Myocyte (in vitro differentiated cells): ENCODE measurements at regions not wholly inside any gene's neighbourhood (a gene's known extent, or its start where the extent isn't known, plus 50 kb on each side); places are given as distances from the start of the nearest gene placed in this dataset.
A peak's percentile ranks its signal among the peaks of the same experiment; 100 is the strongest.
"Not testable (repeated sequence)": the region's sequence is repeated elsewhere in the genome, so short reads cannot be mapped to it uniquely, and the experiment has no call there.

Source experiments
- DNase-seq: peaks from one replicate; pipeline ENCODE4 v3.0.0-alpha.2; 2012; ENCODE audit warnings: low read depth

DNA sequence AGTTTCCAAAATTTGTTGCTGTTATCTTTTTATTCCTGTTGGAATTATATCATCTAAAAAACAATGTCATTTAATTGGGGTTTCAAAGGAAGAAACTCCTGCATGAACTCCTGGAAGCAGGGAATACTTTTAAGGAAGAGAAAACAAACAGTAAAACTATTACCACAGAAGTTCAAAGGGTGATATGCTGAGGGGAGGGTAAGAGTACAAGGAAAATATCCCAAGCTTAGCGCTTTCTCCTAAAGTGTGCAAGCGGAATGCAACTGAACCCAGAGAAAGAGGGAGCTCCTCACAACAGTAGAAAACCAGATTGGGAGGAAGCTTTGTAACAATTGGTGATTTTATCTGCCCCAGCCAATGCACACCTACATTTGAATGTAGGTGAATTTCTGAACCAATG lies 175.1 kb downstream of the NUFIP1 start:
- DNase-seq: no peak

DNA sequence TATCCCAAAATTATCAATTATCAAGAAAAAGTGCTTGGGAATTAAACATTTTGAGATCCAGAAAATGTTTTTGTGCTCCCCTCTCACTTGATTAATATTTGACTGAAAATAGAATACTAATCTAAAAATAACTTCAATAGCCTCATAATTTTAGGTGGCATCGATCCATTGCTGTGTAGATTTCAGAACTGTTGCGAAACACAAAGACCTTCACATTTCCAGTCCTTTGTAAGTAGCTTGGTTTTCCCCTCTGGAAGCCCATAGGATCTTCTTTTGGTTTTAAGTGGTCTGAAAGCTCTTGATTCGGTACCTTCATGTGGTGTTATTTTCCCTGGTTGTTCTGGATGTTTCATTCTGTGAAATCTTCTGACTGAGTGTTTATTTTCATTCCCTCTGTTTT lies 176.5 kb downstream of the NUFIP1 start:
- DNase-seq: no peak

DNA sequence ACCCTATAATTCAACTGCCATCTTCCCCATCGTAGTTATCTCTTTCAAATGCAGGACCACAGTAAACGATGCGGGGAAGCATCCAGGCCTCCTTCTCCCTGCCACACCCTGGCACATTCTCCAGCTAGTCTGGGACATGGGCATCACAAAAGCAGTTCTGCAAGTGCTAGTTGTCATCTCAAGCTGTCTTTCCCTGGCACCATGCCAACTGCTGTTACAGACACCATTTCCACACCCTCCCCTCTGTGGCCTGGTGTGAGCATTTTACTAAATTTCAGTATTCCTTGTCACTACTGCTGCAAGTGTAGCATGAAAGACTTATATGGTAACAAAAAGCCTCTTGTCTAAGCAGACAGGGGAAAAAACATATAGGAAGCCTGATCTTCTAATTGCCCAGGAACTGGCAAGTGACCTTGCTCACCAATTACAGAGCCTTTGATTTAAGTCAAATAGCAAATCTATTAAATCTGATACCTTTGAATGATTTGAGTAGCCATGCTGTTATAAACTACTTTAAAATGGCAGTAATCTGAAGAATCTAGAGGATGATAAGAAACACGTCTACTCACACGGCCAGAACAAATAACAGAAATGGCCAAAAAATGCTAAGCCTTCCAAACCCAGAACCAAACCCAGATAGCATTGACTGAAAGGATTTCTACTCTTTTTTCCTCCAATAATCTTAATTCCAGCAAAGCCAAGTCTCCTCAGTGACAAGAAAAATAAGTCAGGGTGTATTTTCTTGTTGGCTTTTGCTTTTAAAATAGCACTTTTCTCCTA lies 179.0 kb downstream of the NUFIP1 start:
- peak; percentile 40 for DNase-seq

DNA sequence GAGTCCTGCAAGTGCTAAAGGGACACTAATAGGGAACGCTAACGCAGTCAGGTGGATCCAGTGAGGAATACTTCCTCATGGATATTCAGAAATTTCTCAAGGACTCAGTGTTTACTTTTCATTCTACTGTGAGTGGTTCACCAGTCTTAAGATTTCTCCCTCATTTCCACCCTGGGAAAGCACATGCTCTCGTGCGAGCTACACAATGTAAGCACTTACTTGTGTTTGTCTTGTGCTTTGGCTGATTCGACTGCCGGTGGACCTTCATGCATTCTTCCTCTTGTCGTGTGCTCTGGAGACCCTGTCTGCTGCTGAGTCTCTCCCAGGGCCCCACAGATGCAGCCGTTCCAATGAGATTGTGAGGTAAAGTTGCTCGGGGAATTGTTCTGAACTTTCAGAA lies 180.1 kb downstream of the NUFIP1 start:
- no peak for DNase-seq

DNA sequence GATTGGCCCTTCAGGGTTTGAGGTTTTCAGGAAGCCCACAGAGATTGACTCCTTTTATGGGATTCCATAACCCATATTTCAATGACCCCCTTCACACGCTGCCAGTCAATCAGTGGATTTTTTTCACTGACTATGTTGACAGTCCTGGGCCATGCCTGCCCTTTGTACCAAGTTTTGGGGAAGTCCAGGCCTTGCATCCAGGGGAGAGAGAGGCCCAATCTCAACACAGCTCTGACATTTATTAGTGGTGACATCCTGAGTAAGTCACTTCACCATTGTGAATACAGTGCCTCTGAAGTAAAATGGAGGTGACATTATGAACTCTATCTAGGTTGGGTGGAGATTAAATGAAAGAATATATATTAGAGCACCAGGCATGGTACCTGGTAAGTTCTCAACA lies 181.1 kb downstream of the NUFIP1 start:
- DNase-seq: no peak

DNA sequence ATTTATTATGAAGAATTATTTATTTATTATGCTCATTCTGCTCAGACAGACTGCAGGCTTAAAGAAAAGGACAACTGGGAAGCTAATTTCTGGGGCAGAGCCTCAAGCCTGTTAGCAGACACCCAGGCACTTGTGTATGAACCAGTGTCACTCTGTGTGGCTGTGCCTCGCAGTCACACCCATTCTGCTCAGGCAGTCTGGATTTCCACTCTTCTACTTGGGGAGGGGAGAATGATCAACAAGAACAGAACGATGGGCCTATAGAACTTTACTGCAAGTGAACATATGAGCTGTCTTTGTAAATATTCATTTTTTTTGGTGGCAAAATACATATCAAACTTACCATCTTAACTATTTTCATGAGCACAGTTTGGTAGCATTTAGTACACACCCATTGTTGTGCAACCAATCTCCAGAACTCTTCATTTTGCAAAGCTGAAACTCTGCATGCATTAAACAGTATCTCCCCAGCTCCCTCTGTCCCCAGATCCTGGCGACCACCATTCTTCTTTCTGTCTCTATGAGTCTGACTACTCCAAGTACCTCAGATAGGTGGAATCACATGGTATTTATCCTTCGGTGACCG lies 181.7 kb downstream of the NUFIP1 start:
- no peak for DNase-seq

DNA sequence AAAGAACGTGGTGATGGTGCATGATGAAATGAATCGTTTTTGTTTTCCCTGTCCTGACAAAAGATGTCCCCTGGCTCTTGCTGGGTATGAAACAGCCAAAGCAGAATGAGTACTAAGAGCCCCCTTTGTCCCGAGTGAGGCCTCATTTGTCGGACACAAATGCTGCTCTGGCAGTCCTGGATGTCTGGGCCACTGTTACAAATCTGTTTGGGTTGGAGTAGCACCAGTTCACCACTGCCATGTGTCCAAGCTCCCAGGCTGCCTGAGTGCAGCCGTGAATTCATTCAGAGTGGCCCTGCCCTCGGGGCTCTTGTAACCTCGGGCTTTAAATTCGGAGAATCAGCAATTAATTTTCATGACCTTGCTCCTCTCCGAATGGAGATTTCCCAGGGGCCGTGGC lies 182.4 kb downstream of the NUFIP1 start:
- no peak for DNase-seq

DNA sequence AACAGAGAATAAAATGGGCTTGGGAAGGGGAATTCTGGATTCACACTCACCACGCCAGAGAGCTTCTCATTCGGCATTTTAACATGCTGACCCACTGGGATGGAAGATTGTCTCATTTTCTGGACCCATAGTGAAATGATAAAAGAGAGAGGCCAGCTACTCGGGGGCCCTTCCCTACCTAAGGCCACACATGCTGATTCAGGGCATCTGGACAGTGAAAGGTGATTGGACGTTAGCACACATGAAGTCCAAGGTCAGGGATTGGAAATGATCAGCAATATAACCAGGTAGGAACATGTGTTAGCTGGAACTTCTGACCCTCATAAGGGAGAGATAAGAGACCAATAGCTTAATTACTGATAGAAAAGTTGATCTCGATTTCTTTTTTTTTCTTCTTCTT lies 183.7 kb downstream of the NUFIP1 start:
- DNase-seq: no peak

DNA sequence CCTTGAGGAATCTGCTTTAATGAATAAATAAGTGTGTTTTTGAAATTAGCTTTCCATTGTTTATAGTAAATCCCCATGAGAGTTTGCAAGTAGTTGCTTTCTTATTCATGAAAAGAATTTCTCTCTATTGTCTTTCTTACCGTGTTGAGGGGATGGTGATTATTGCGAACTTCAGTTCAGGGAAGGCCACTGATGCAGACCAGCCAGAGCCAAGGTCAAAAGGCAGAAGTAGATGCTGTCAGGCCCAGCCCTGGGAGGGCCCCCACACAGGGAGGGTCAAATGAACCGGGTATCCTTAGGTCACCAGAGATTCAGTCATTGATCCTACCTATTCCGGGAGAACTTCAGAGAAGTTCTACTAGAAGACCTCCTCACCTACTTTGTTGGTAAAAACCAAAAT lies 185.9 kb downstream of the NUFIP1 start:
- DNase-seq: no peak

DNA sequence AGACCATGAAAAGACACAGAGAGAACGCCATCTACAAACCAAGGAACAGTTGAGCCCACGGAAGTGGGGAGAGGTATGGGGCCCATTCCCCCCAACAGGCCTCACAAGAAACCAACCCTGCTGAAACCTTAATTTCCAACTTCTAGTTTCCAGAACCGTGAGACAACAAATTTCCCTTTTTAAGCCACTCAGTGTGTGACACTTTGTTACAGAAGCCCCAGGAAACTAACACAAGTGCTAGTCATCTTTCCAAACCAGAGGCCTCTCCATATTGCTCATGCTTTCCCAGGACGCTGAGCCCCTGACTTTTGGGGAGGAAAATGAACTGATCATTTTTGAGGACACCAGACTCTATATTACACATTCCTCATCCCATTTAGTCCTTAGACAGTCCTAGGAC lies 186.8 kb downstream of the NUFIP1 start:
- no peak for DNase-seq

DNA sequence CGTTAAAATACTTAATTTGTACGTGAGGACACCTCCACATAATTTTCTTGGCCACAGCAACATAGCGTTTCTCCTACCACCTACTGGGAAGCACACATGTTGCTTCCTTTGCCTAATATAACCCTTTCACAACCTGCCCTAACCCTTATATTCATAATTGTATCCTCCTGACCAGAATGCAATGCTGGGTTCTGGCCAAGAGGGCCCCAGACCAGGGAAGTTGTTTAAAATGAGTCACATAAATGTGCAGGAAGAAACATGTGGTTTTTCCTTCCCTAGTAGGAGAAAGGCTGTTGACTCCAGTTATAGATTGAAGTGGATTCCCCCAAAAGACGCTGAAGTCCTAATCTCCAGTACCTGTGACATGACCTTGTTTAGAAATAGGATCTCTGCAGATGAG lies 187.3 kb downstream of the NUFIP1 start:
- DNase-seq: peak; percentile 30

DNA sequence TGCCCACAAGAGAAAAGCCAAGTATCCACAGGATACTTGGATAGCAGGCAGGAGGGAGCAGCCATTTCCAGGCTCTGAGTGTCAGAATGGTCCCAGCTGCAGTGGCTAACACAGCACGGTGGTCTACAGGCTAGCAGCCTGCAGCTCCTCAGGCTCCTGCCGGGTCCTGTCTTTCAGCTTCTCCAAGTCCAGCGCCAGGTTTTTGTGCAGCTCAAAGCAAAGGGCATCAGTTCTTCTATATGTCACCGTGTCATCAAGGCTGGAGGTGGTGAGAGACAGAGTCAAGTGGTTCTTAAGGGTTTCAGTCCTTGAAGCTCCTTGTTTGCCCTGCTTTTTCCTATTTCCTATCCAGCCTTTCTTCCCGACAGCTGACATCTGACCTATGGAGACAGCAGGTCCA lies 188.6 kb downstream of the NUFIP1 start:
- DNase-seq: no peak

DNA sequence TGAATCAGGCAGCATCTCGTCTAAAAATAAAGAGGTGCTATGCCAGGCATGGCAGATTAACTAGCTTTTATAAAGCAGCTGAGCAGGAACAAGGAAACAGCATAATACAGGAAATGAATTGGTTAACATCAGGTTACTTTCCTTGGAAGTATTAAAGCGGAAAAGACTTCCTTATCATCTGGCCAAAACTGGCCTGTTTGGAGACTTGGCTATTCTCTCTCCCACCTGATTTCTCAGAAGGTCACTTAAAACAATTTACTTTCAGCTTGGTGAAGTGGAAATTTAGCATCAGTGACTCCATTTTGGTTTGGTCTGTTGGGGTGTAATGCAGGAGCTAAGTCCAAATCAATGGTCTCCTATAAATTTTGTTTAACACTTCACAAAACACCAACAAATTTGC lies 191.6 kb downstream of the NUFIP1 start:
- no peak for DNase-seq

DNA sequence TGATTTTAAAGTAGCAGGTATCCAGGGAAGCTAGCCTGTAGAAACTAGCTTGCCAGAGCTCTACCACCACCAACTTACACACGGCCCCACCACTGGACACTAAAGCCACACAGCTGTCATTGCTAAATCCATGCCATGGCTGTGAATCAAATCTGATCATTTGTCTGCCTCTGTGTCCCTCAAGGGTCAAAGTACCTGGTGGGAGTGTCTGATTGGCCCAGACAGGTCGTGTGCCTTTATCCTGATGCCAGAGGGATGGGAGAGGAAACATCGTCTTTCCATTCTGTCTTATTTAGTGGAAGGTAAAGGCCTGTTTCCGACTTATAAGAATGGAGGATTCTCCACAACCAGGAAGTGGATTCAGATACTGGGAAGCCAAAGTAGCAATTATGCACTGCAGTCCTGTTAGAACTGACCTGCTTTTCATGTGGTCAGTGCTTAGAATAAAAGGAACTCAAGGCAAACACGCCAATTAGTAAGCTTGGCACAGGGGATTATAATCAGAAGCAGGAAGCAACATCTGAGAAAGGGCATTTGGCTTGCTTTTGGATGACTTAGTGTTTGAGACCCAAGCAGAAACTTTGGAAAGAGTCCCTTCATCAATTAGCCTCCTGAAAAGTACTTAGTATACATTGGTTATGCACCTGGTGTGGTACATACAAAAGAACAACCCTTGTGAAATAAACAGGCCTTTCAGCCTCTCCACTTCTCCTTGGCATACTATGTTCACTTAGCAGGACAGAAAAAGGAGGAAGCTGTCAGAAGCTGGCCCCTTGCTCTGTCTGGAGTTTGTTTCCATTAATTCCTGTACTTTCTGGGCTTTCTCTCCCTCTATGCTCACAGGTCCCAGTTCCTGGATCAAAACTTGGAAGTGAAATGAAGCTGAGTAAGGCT lies 192.4 kb downstream of the NUFIP1 start:
- no peak for DNase-seq

DNA sequence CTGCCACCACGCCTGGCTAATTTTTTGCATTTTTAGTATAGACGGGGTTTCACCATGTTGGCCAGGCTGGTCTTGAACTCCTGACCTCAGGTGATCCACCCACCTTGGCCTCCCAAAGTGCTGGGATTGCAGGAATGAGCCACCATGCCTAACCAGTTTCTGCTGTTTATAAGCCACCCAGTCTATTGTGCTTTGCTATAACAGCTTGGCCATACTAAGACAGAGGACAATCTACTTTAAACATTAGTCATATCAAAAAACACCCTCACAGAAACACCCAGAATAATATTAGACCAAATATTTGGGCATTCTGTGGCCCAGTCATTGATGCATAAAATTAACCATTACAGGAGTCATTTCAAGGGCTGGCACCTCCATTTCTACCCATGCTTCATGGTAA lies 193.2 kb downstream of the NUFIP1 start:
- DNase-seq: not testable (repeated sequence)

DNA sequence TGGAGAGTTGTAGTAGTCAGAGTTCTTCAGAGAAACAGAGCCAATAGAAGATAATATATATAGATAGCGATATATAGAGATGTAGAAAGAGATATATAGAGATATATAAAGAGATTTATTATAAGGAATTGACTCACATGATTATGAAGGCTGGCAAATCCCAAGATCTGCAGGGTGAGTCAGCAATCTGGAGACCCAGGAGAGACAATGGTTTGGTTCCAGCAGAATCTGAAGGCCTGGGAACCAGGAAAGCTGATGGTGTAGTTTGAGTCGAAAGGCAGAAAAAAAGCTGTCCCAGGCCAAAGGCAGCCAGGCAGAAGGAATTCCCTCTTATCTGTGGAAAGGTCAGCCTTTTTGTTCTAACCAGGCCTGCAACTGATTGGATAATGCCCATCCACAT lies 194.1 kb downstream of the NUFIP1 start:
- no peak for DNase-seq

DNA sequence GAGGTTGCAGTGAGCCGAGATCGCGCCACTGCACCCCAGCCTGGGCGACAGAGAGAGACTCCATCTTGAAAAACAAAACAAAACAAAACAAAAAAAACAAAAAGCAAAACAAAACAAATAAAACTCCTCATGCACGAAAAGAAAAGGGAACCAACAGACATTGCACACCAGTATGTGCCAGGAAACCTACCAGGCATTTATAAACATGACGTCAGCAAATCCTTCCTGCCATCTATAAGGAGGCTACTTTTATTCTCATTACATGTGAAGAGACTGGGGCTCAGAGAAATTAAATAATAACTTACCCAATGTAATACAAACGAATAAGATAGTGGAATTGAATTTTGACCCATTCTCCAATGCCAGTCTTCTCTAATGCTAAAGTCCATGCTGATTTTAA lies 197.2 kb downstream of the NUFIP1 start:
- no peak for DNase-seq

DNA sequence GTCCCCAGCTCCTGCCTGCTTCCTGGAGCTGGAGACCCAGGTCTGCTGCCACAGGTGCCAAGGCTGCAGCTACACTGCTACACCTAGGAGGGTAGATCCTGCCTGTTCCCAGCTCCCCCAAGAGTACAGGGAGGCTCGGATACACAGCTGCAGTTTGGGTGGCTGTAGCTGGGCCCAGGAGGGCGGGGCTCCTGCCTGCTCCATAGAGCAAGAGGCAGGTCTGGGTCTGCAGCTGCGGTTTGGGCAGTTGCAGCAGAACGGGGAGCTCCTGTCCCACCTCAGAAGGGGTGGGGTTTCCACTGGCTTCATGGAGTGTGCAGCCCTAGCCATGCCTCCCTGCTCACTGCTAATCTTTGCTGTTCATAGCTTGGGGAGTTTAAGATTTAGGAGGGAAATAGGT lies 199.0 kb downstream of the NUFIP1 start:
- DNase-seq: peak; percentile 11

DNA sequence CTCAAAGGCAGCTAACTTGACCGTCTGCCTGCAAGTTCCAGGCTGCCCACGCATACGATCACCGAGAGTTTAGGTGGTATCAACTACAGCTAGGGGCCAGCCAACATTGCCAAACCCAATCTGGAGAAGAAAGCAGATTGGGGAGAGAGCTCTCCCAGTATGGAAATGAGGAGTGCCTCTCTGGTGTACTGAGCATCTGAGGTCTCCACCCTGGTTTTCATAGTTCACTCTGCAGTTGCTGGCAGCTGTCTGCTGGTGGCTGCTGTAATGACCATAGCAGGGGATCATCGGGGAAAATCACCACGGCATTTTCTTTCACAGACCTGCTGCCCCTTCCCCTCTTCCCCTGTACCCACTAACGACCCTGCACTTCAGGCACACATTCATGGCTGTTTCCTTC lies 201.7 kb downstream of the NUFIP1 start:
- no peak for DNase-seq

DNA sequence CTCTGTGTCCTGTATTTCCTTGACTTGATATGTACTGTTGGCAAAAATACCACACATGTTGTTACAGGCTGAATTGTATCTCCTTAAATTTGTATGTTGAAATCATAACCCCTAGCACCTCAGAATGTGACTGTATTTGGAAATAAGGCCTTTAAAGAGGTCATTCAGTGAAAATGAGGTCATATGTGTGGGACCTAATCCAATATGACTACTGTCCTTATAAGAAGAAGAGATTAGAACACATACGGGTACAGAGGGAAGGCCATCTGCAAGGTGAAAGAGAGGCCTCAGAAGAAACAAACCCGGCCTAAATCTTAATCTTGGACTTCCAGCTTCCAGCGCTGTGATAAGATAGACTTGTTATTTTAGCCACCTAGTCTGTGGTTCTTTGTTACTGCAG lies 202.5 kb downstream of the NUFIP1 start:
- DNase-seq: no peak

DNA sequence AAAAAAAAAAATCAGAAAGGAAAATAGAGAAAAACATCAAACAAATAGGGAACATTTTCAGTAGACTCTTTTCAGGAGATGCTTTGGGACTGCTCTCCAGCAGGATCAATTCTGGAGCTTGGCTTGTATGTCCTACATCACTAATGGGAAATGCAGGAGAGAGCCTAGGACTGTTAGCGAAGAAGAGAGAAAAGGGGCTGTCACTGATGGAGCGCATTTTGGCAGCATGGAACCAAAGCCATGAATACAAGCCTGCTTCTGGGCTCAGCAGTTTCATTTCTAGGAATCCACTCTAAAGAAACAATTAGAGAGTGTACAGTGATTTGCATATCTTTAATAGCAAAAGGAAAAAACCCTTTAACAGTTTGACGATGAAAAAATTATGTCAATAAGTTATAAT lies 203.9 kb downstream of the NUFIP1 start:
- no peak for DNase-seq

DNA sequence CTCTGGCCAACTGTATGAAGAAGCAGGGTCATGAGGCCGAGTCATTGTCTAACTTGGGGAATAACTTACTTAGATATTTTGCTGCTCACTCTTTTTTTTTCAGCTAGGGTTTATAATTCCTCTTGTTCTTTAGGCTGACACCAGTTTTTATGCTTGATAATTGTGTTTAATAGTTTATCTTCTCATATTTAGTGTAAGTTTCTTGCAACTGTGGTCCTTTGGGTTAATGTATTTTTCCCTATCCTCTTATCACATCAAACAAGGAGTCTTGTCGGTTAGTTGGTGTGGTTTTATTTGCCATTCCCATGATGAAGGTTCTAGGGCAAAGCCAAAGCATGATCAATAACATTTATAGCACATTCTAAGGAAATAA lies 204.6 kb downstream of the NUFIP1 start:
- no peak for DNase-seq
